NCI-H748 treated with DMSO at 0.1 percent for 48 hours (cell line): ENCODE measurements at regions not wholly inside any gene's neighbourhood (a gene's known extent, or its start where the extent isn't known, plus 50 kb on each side); places are given as distances from the start of the nearest gene placed in this dataset.
A peak's percentile ranks its signal among the peaks of the same experiment; 100 is the strongest.

Source experiments
- DNase-seq: peaks from one replicate; lab custom pipeline; 2025; lab: John Stamatoyannopoulos, UW

- DNase-seq = no peak
These were observed 724.7 kb upstream of the FZD8 start for GRCh38 chr10:36366843-36367242.

GRCh38 chr10:36366065-36366464 is 724.0 kb upstream of the FZD8 start:
- no peak for DNase-seq

- peak; percentile 1 for DNase-seq
These were observed 720.2 kb upstream of the FZD8 start for GRCh38 chr10:36362257-36362656.

GRCh38 chr10:36358736-36359135 is 716.6 kb upstream of the FZD8 start:
- no peak for DNase-seq

GRCh38 chr10:36354633-36355032 is 712.5 kb upstream of the FZD8 start:
- DNase-seq = no peak

GRCh38 chr10:36351159-36351558 is 709.1 kb upstream of the FZD8 start:
- no peak for DNase-seq

- DNase-seq = no peak
These were observed 707.5 kb upstream of the FZD8 start for GRCh38 chr10:36349445-36350078.

- DNase-seq = no peak
These were observed 703.7 kb upstream of the FZD8 start for GRCh38 chr10:36345807-36346206.

GRCh38 chr10:36345175-36345533 is 703.1 kb upstream of the FZD8 start:
- DNase-seq = no peak

GRCh38 chr10:36344240-36345174 is 702.4 kb upstream of the FZD8 start:
- no peak for DNase-seq

- no peak for DNase-seq
These were observed 700.7 kb upstream of the FZD8 start for GRCh38 chr10:36342781-36343180.

- DNase-seq = no peak
These were observed 699.4 kb upstream of the FZD8 start for GRCh38 chr10:36341471-36341870.

GRCh38 chr10:36336315-36336714 is 694.2 kb upstream of the FZD8 start:
- no peak for DNase-seq

GRCh38 chr10:36333446-36333845 is 691.4 kb upstream of the FZD8 start:
- no peak for DNase-seq

- DNase-seq = no peak
These were observed 690.8 kb upstream of the FZD8 start for GRCh38 chr10:36332926-36333325.

- no peak for DNase-seq
These were observed 689.0 kb upstream of the FZD8 start for GRCh38 chr10:36331121-36331520.

GRCh38 chr10:36325815-36326214 is 683.7 kb upstream of the FZD8 start:
- no peak for DNase-seq

- DNase-seq = no peak
These were observed 682.7 kb upstream of the FZD8 start for GRCh38 chr10:36324831-36325230.

GRCh38 chr10:36313142-36313541 is 671.0 kb upstream of the FZD8 start:
- DNase-seq = no peak

GRCh38 chr10:36303896-36304295 is 661.8 kb upstream of the FZD8 start:
- DNase-seq = no peak

- DNase-seq = no peak
These were observed 660.0 kb upstream of the FZD8 start for GRCh38 chr10:36302086-36302485.

GRCh38 chr10:36301539-36301938 is 659.4 kb upstream of the FZD8 start:
- no peak for DNase-seq

GRCh38 chr10:36301139-36301538 is 659.0 kb upstream of the FZD8 start:
- DNase-seq = no peak

- DNase-seq = no peak
These were observed 641.7 kb upstream of the FZD8 start for GRCh38 chr10:36283827-36284226.
